SK-N-MC (cell line): ENCODE measurements at regions not wholly inside any gene's neighbourhood (a gene's known extent, or its start where the extent isn't known, plus 50 kb on each side); places are given as distances from the start of the nearest gene placed in this dataset.

ENCODE experiments used
- DNase-seq: peaks from one replicate; pipeline ENCODE4 v3.0.0-alpha.2; 2011; ENCODE audit warnings: low read depth, low spot score
- H3K27ac ChIP-seq: fragments of 200-600 bp; sonication (generic); 2 replicates; pipeline ENCODE4 v1.5.1; 2016; ENCODE audit warnings: mixed run types
- H3K36me3 ChIP-seq: fragments of 200-600 bp; sonication (generic); 2 replicates; pipeline ENCODE4 v1.6.1; 2017; ENCODE audit warnings: antibody characterized with exemption, low read length, mixed read lengths; ENCODE audit not compliant: insufficient read depth
- H3K4me3 ChIP-seq: fragments of 200-600 bp; sonication (generic); 2 replicates; pipeline ENCODE4 v1.5.1; 2016
- H3K9ac ChIP-seq: fragments of 200-600 bp; sonication (generic); 2 replicates; pipeline ENCODE4 v1.8.0; 2017; ENCODE audit warnings: mixed run types, mixed read lengths; ENCODE audit not compliant: insufficient read length
- H3K9me3 ChIP-seq: fragments of 200-600 bp; sonication (generic); 2 replicates; pipeline ENCODE4 v1.6.1; 2017; ENCODE audit warnings: low read depth, mild to moderate bottlenecking, antibody characterized with exemption, low read length, moderate library complexity, mixed read lengths
- EZH2 ChIP-seq: fragments of 200-600 bp; sonication (generic); IDR thresholded peaks from one replicate; pipeline ENCODE4 v1.6.1; 2017; ENCODE audit warnings: antibody characterized with exemption
- FOXP2 ChIP-seq: optimal IDR thresholded peaks from 2 replicates; pipeline ENCODE3; 2011; ENCODE audit warnings: mild to moderate bottlenecking, moderate library complexity; ENCODE audit not compliant: insufficient read depth; ENCODE audit errors: extremely low read length, control extremely low read depth
- POLR2AphosphoS5 ChIP-seq: IDR thresholded peaks from 2 replicates; pipeline ENCODE4 v1.6.1; 2012; ENCODE audit warnings: mild to moderate bottlenecking, low read depth, low read length, borderline replicate concordance

DNA sequence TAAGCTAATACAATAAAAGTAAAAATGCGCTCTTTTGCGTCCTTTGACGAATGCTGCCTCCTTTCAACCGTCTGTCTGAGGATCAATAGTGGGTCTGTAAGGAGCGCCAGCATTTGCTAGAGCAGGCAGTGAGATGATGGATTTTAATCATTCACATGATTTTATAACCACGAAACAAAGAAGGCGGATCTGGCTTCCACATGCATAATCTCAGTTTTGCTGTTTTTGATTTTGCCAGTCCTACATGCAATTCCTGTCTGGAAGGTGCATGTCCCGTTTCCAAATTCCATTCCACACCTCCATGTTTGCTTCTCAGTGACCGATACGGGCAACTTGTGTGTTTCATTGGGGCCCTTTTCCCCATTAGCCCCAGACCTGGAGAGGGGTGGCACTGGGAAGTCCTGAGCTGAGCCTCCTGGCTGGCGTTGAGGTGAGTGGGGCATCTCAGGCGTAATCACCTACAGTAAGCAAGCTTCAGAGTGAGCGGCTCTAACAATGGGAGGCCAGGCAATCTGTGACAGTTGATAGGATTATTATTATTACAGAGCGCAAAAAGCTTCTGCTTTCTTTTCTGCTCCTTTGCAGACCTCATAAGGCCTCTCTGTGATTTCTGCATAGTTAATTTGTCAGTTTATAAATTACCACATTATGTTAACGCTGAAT, 405.4 kb downstream of the ZSWIM6 start:
- no peak overlapping the region for H3K9ac ChIP-seq
- peak overlapping the region; percentile 54 for H3K4me3 ChIP-seq
- H3K36me3 ChIP-seq: no peaks in the 10 kb centered on the region
- no peaks in the 10 kb centered on the region for H3K9me3 ChIP-seq
- peak overlapping the region; percentile 94 for H3K27ac ChIP-seq
- TF ChIP-seq POLR2AphosphoS5: no peak
- no peak for TF ChIP-seq EZH2
- no peak for TF ChIP-seq FOXP2
- DNase-seq: no peak

DNA sequence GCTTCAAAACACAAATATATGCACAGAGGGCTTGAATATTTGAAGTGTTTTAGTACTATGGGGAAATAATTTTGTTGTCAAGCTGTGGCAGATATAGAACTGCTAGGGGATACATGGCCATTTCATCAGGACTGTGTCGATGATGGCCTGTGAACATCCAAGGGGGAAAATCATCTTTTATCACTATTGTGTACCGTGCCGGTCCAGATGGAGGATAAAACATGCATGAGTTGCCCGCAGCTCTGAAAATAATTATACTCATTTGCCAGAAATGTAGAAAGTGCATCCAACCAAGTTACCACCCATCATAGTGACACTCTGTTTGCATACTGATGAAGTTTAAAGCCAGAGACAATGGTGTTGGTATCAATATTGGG, 405.9 kb downstream of the ZSWIM6 start:
- H3K4me3 ChIP-seq: no peak overlapping the region; the same call in 1 of the 2 replicates
- H3K36me3 ChIP-seq: no peaks in the 10 kb centered on the region
- TF ChIP-seq EZH2 (no peak), FOXP2 (no peak)
- no peaks in the 10 kb centered on the region for H3K9me3 ChIP-seq
- H3K9ac ChIP-seq: no peak overlapping the region
- H3K27ac ChIP-seq: peak overlapping the region; percentile 94
- no peak for DNase-seq

DNA sequence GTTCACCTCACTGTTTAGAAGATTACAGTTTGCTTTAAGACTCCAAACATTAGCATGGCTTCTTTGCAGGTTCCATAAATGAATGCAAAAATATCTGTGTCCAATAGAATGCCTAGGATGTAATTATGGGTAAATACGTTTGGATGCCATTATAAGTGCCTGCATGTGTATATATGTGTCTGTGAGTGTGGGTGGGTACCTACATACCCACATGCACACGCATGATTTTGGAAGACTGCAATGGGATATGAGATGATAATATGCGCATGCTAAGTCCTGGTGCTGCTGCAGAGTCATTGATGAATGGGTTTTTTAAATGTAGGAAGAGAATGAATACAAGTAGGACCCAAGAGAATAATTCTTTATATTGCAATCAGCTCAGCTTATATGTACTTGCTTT, 406.4 kb downstream of the ZSWIM6 start:
- no peak for TF ChIP-seq EZH2
- no peak for TF ChIP-seq FOXP2
- no peak for TF ChIP-seq POLR2AphosphoS5
- H3K36me3 ChIP-seq: no peaks in the 10 kb centered on the region
- DNase-seq: no peak
- no peak overlapping the region for H3K9ac ChIP-seq
- H3K27ac ChIP-seq: 0 out of 2 replicates have a peak overlapping the region, but pooled peaks have one; percentile 94
- H3K4me3 ChIP-seq: no peak overlapping the region
- H3K9me3 ChIP-seq: no peaks in the 10 kb centered on the region

DNA sequence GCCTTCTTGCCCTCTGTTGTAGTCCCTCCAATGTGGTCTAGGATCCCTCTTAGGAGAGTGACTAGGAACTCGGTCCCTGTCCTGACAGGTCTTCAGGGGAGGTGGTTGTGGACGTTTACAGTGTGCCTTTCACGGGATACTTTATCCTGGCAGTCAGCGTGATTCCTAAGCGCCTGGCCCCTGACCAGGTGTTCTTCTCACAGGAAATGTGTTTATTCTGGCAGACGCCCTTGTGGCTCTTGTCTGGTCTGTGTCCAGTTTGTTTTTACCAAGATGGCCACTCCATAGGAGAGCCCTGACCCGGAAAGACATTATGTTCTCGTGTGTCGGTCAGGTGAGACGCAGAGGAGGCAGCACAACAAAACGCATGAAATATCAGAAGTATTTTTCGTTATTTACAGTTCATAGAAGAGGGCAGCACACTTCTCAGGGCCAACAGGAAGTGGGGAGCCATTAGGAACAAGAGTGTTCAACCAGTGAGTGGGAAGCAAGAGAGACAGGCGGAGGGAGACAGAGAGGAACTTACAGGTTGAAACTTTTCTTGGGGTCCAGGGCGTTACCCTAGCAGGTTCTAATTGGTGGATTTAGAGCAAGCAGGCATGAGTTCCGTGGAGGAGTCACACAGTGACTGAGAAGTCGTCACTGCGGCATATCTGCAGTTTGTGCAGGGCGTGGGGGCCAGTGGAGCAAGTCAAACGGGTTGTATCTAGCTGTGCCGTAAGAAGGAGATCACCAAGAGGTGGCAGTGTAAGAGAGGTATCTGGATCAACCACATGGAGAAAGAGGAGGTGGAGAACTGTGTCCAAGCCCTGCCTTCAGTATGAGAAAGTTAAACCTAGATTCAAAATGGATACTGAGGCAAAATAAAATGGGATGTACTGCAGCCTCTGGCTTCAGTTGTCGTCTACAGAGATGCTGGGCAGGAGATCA, 412.9 kb downstream of the ZSWIM6 start:
- no peak for DNase-seq
- TF ChIP-seq EZH2: no peak
- no peak for TF ChIP-seq POLR2AphosphoS5
- no peak for TF ChIP-seq FOXP2
- no peaks in the 10 kb centered on the region for H3K9me3 ChIP-seq

DNA sequence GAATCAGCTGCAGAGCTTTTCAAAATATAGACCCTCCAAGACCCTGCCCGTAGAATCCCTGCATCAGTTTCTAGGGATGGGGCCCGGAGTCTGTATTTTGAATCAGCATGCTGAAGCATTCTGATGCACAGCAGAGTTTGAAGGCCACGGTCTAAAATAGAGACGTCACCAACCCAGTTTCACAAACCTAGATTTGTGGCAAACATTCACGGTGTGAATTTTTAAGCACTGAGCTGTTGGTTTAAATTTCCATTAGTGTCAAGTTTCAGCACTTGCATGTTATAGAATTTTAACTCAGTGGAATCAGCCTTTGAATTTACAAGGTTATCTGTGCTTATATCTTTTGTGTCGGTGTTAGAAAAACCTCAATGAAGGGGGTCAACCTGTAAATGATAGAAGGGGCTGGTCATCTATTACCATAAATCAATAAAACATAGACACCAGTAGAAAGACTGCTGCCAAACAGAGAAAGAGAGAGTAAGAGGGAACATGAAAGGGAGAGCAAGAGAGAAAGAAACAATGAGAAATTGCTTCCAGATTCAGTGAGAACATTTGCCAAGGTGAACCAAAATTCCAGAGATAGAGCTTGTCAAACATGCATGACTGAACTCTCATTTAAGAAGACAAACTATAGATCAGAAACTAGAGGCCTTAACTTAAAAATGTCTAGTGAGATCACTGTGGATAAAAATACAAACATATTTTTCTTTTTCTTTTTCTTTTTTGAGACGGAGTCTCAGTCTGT, 414.9 kb downstream of the ZSWIM6 start:
- DNase-seq: no peak
- TF ChIP-seq FOXP2 (no peak), POLR2AphosphoS5 (no peak), EZH2 (no peak)
- Histone ChIP-seq H3K4me3 (no peak overlapping the region), H3K27ac (no peak overlapping the region), H3K9me3 (no peaks in the 10 kb centered on the region), H3K9ac (no peak overlapping the region), H3K36me3 (no peaks in the 10 kb centered on the region)

More for the DNA sequence above, 412.9 kb downstream of the ZSWIM6 start:
- Histone ChIP-seq H3K27ac (no peak overlapping the region), H3K4me3 (no peak overlapping the region), H3K36me3 (no peaks in the 10 kb centered on the region), H3K9ac (no peak overlapping the region)

DNA sequence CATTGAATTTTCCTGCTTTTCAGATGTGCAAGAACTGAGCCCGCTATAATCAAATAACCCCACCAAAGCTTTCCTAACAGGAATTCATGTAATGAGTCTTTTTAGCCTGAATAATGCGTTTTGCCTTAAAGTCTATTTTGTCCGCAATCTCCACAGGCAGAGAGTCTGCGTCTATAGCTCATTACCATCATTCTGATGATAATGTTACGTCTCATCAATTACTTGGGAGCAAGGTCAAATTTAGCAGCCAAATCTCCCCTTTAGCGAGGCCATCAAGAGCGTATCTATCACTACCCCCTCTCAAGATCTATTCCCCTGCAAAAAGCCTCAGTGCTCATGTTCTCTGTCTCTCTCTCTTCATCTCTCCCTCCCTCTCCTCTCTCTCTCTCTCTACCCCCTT, 416.1 kb downstream of the ZSWIM6 start:
- no peaks in the 10 kb centered on the region for H3K36me3 ChIP-seq
- no peak for DNase-seq
- no peaks in the 10 kb centered on the region for H3K9me3 ChIP-seq
- no peak for TF ChIP-seq FOXP2
- TF ChIP-seq POLR2AphosphoS5: no peak
- no peak for TF ChIP-seq EZH2
- no peak overlapping the region for H3K27ac ChIP-seq
- H3K4me3 ChIP-seq: no peak overlapping the region
- no peak overlapping the region for H3K9ac ChIP-seq

DNA sequence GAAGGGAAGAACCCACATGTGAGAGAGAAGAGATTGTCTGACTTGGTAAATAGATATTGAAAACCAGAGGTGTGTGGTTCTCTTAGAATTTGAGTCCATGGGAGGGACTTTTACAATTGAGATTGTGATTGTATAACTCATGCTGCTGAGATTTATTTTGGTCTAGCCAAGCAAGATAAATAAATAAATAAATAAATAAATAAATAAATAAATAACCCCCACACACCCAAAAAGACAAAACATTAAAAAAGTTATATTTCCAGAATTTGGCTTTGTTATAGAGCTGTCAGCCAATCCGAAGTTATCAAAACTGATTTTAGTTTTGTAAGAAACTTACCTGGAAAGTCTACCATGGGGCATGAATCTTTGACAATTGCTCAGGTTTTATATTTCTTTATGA, 416.6 kb downstream of the ZSWIM6 start:
- Histone ChIP-seq H3K9ac (no peak overlapping the region), H3K4me3 (no peak overlapping the region), H3K36me3 (no peaks in the 10 kb centered on the region), H3K9me3 (no peaks in the 10 kb centered on the region), H3K27ac (no peak overlapping the region)
- DNase-seq: no peak
- TF ChIP-seq EZH2: no peak

DNA sequence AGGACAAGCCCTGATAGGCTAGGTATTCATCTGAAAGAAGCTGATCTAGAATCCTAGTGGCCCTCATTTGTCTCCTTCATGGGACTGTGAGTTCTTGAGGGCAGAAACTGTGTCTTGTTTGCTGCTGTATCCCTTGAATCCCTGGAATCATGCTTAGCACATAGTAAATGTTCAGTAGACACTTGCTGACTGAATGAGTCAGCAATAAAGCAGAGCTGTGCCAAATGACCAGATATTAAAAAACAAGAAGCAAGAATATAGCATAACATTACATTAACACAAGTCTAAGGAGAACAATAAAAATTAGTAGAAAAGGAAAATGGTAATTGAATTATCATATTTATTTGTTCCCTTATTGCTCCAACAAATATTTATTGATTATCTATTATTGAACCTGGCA, 420.5 kb downstream of the ZSWIM6 start:
- TF ChIP-seq EZH2 (no peak), FOXP2 (no peak), POLR2AphosphoS5 (no peak)
- DNase-seq: no peak

More for the DNA sequence above, 420.5 kb downstream of the ZSWIM6 start:
- Histone ChIP-seq H3K9me3 (no peaks in the 10 kb centered on the region), H3K27ac (no peak overlapping the region), H3K36me3 (no peaks in the 10 kb centered on the region), H3K4me3 (no peak overlapping the region), H3K9ac (no peak overlapping the region)
